CD4-positive, alpha-beta memory T cell (primary cell): ENCODE measurements at regions not wholly inside any gene's neighbourhood (a gene's known extent, or its start where the extent isn't known, plus 50 kb on each side); places are given as distances from the start of the nearest gene placed in this dataset.

ENCODE experiments used
- CTCF ChIA-PET: fragments of 350-600 bp; sonication (Branson Sonifier 250); formaldehyde crosslinking; loops from one replicate; lab custom pipeline; 2021; ENCODE audit warnings: inconsistent platforms; ENCODE audit not compliant: partially characterized antibody; lab: Charles Lee
- POLR2A ChIA-PET: fragments of 350-600 bp; sonication (Branson Sonifier 250); formaldehyde crosslinking; loops from one replicate; lab custom pipeline; 2021; ENCODE audit not compliant: partially characterized antibody; lab: Charles Lee
- DNase-seq, 5 donors: peaks; one replicate each; pipeline versions ENCODE4 v3.0.0 to v3.0.0-alpha.2; 2020 to 2022; ENCODE audit warnings: mixed read lengths in 1 of 5
- H3K27ac ChIP-seq: one replicate; pipeline ENCODE4 v1.7.0; 2013; ENCODE audit warnings: low read depth, low read length
- H3K27me3 ChIP-seq: 2 replicates; pipeline ENCODE4 v1.7.0; 2013; ENCODE audit warnings: mild to moderate bottlenecking, low read length, moderate library complexity; ENCODE audit not compliant: insufficient read depth
- H3K36me3 ChIP-seq: 2 replicates; pipeline ENCODE4 v1.7.0; 2013; ENCODE audit warnings: mild to moderate bottlenecking, low read length, moderate library complexity; ENCODE audit not compliant: insufficient read depth
- H3K4me1 ChIP-seq: 2 replicates; pipeline ENCODE4 v1.7.0; 2013; ENCODE audit warnings: mild to moderate bottlenecking, low read length, moderate library complexity; ENCODE audit not compliant: insufficient read depth
- H3K4me3 ChIP-seq, 2 donors: one replicate each; pipeline ENCODE4 v1.7.0; 2013; ENCODE audit warnings: low read length in 2 of 2, mild to moderate bottlenecking in 1 of 2
- H3K9me3 ChIP-seq, 2 donors: one replicate each; pipeline ENCODE4 v1.7.0; 2013; ENCODE audit warnings: low read length in 2 of 2, control low read depth in 1 of 2; ENCODE audit not compliant: control insufficient read depth in 1 of 2
- H3K27ac Mint-ChIP-seq, 7 donors: one replicate each; pipeline ENCODE4 v1.8.0; 2020 to 2021; ENCODE audit warnings: mixed read lengths in 7 of 7, mild to moderate bottlenecking in 6 of 7, inconsistent platforms in 3 of 7, moderate library complexity in 3 of 7
- H3K27me3 Mint-ChIP-seq, 2 donors: one replicate each; pipeline ENCODE4 v1.8.0; 2020 to 2021; ENCODE audit warnings: mixed read lengths in 2 of 2
- H3K36me3 Mint-ChIP-seq, 2 donors: one replicate each; pipeline ENCODE4 v1.8.0; 2020 to 2021; ENCODE audit warnings: mixed read lengths in 2 of 2, inconsistent platforms in 1 of 2, mild to moderate bottlenecking in 1 of 2
- H3K4me1 Mint-ChIP-seq, 4 donors: one replicate each; pipeline ENCODE4 v1.8.0; 2020 to 2021; ENCODE audit warnings: mixed read lengths in 4 of 4, mild to moderate bottlenecking in 1 of 4
- H3K4me3 Mint-ChIP-seq, 8 donors: one replicate each; pipeline ENCODE4 v1.8.0; 2020 to 2021; ENCODE audit warnings: mixed read lengths in 8 of 8, mild to moderate bottlenecking in 7 of 8, moderate library complexity in 6 of 8, inconsistent platforms in 3 of 8
- H3K9me3 Mint-ChIP-seq, 8 donors: one replicate each; pipeline ENCODE4 v1.8.0; 2020 to 2021; ENCODE audit warnings: mixed read lengths in 8 of 8, mild to moderate bottlenecking in 5 of 8, inconsistent platforms in 3 of 8, moderate library complexity in 1 of 8
- intact Hi-C: fragments of 100-400 bp; cut with micrococcal nuclease; formaldehyde crosslinking; loops from one replicate; pipeline ENCODE4 v1.15.1; 2023

DNA sequence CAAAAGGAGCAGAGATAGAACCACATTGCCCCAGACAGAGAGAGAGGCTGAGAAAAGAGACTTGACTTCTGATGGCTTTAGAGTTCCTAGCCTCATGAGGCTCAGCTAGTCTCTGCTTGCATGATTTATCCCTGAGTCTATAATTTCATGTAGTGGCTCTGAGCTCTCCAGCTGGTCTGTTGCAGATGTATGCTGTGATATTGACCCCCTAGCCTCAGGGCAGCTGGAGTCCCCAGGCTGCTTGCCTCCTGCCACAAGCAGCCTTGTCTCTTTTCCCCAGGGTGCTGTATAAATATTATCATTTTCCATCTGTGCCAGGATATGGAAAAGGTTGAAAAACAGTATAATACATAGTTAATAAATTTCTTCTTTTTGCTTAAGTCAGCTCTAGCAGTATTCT is 467.6 kb upstream of the CWC22 start:
- Histone ChIP-seq H3K4me3 (no peak overlapping the region), H3K27ac (no peak overlapping the region), H3K9me3 (no peaks in the 10 kb centered on the region), H3K4me1 (no peaks in the 10 kb centered on the region), H3K36me3 (no peaks in the 10 kb centered on the region), H3K27me3 (no peaks in the 10 kb centered on the region)
- ChIA-PET POLR2A (no interaction called here), CTCF (no interaction called here)
- Mint-ChIP-seq H3K4me3 (no peak overlapping the region), H3K9me3 (no peaks in the 10 kb centered on the region), H3K27me3 (no peaks in the 10 kb centered on the region), H3K27ac (no peak overlapping the region), H3K4me1 (no peaks in the 10 kb centered on the region), H3K36me3 (no peaks in the 10 kb centered on the region)
- intact Hi-C loops = no loop called here
- DNase-seq = no peak

- intact Hi-C loops = no loop called here
- Mint-ChIP-seq H3K27me3 (no peaks in the 10 kb centered on the region), H3K36me3 (no peaks in the 10 kb centered on the region), H3K4me3 (no peak overlapping the region), H3K4me1 (no peaks in the 10 kb centered on the region), H3K9me3 (peaks cover 0 to 3% (median 0%) of the 10 kb centered on the region in 8 donors), H3K27ac (no peak overlapping the region)
- no peaks in the 10 kb centered on the region for H3K36me3 ChIP-seq
- CTCF ChIA-PET = no interaction called here
- no peaks in the 10 kb centered on the region for H3K27me3 ChIP-seq
- no peak overlapping the region for H3K27ac ChIP-seq
- no peak for DNase-seq
- H3K4me3 ChIP-seq = no peak overlapping the region
- H3K4me1 ChIP-seq = no peaks in the 10 kb centered on the region
- POLR2A ChIA-PET = no interaction called here
- H3K9me3 ChIP-seq = no peaks in the 10 kb centered on the region
Measured at GRCh38 chr2:180473456-180473855, 466.4 kb upstream of the CWC22 start.

GRCh38 chr2:180472133-180472532 is 465.0 kb upstream of the CWC22 start:
- Histone ChIP-seq H3K4me3 (no peak overlapping the region), H3K27me3 (no peaks in the 10 kb centered on the region), H3K4me1 (no peaks in the 10 kb centered on the region), H3K36me3 (no peaks in the 10 kb centered on the region), H3K27ac (no peak overlapping the region), H3K9me3 (no peaks in the 10 kb centered on the region)
- DNase-seq = no peak
- Mint-ChIP-seq H3K27ac (no peak overlapping the region), H3K4me3 (no peak overlapping the region), H3K27me3 (no peaks in the 10 kb centered on the region), H3K36me3 (no peaks in the 10 kb centered on the region), H3K9me3 (peaks cover 0 to 5% (median 2%) of the 10 kb centered on the region in 8 donors), H3K4me1 (no peaks in the 10 kb centered on the region)
- intact Hi-C loops = no loop called here
- ChIA-PET POLR2A (no interaction called here), CTCF (no interaction called here)

GRCh38 chr2:180463608-180464007 is 456.5 kb upstream of the CWC22 start:
- H3K27me3 Mint-ChIP-seq = peaks cover 0 to 1% of the 10 kb centered on the region in 2 donors
- H3K27ac Mint-ChIP-seq = no peak overlapping the region
- H3K36me3 ChIP-seq = no peaks in the 10 kb centered on the region
- H3K4me1 ChIP-seq = no peaks in the 10 kb centered on the region
- DNase-seq = no peak
- no peaks in the 10 kb centered on the region for H3K9me3 ChIP-seq
- ChIA-PET POLR2A (no interaction called here), CTCF (no interaction called here)
- H3K4me3 ChIP-seq = no peak overlapping the region
- no peaks in the 10 kb centered on the region for H3K27me3 ChIP-seq
- H3K36me3 Mint-ChIP-seq = no peaks in the 10 kb centered on the region
- no peak overlapping the region for H3K27ac ChIP-seq
- no peak overlapping the region for H3K4me3 Mint-ChIP-seq
- peaks cover 0 to 3% (median 1%) of the 10 kb centered on the region in 8 donors for H3K9me3 Mint-ChIP-seq
- no peaks in the 10 kb centered on the region for H3K4me1 Mint-ChIP-seq
- intact Hi-C loops = no loop called here

DNA sequence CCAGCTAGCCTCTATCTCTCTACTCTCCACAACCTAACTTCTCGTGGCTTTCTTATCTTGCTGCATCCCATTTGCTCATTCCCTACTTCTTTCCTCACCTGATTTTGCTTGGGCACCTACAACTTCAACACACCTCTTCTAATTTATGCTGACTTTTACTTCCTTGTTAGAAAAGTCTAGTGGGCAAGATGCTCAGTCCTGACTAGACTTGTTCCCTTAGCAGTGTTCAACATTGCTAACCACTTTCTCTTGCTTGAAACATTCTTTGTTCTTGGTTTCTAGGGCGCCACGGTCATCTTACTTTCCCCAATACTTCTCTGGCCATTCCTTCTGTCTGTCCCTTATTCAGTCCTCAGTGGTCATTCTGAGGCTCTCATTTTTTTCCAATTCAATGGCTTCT is 454.7 kb upstream of the CWC22 start:
- H3K36me3 ChIP-seq = no peaks in the 10 kb centered on the region
- ChIA-PET CTCF (no interaction called here), POLR2A (no interaction called here)
- H3K4me3 Mint-ChIP-seq = no peak overlapping the region
- H3K27ac Mint-ChIP-seq = no peak overlapping the region
- no peak overlapping the region for H3K27ac ChIP-seq
- intact Hi-C loops = no loop called here
- H3K36me3 Mint-ChIP-seq = no peaks in the 10 kb centered on the region
- H3K9me3 ChIP-seq = no peaks in the 10 kb centered on the region
- DNase-seq = no peak
- peaks cover 0 to 1% of the 10 kb centered on the region in 2 donors for H3K27me3 Mint-ChIP-seq
- no peaks in the 10 kb centered on the region for H3K4me1 Mint-ChIP-seq
- H3K4me3 ChIP-seq = no peak overlapping the region
- H3K27me3 ChIP-seq = no peaks in the 10 kb centered on the region
- H3K9me3 Mint-ChIP-seq = no peaks in the 10 kb centered on the region
- no peaks in the 10 kb centered on the region for H3K4me1 ChIP-seq

DNA sequence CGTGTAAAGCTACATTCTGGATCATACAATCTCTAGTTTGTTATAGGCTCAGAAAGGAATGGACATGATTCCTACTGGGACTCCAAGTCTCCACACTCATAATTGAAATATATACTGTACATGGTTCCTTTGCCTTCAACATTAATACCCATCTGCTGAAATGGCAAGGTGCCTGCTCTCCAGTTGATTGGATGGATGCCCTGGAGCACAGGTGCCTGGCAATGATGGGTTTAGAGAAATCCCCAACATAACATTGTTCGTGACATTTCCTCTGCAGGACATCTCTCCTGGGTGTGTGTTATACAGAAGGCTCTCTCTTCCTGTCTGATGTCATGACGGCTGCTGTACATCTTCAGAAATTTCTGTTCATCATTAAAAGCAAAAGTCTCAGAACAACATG is 449.7 kb upstream of the CWC22 start:
- no peak for DNase-seq
- H3K27me3 ChIP-seq = no peaks in the 10 kb centered on the region
- H3K4me3 Mint-ChIP-seq = no peak overlapping the region
- no peaks in the 10 kb centered on the region for H3K4me1 Mint-ChIP-seq
- H3K9me3 ChIP-seq = no peaks in the 10 kb centered on the region
- H3K27me3 Mint-ChIP-seq = no peaks in the 10 kb centered on the region
- H3K9me3 Mint-ChIP-seq = no peaks in the 10 kb centered on the region
- ChIA-PET POLR2A (no interaction called here), CTCF (no interaction called here)
- H3K36me3 ChIP-seq = no peaks in the 10 kb centered on the region
- intact Hi-C loops = no loop called here
- no peak overlapping the region for H3K4me3 ChIP-seq
- no peak overlapping the region for H3K27ac ChIP-seq
- H3K36me3 Mint-ChIP-seq = no peaks in the 10 kb centered on the region
- H3K4me1 ChIP-seq = no peaks in the 10 kb centered on the region
- H3K27ac Mint-ChIP-seq = no peak overlapping the region

GRCh38 chr2:180450841-180451240 is 443.7 kb upstream of the CWC22 start:
- no peaks in the 10 kb centered on the region for H3K4me1 ChIP-seq
- intact Hi-C loops = no loop called here
- ChIA-PET CTCF (no interaction called here), POLR2A (no interaction called here)
- no peak for DNase-seq
- H3K4me3 ChIP-seq = no peak overlapping the region
- no peaks in the 10 kb centered on the region for H3K27me3 Mint-ChIP-seq
- no peaks in the 10 kb centered on the region for H3K27me3 ChIP-seq
- no peaks in the 10 kb centered on the region for H3K36me3 Mint-ChIP-seq
- no peaks in the 10 kb centered on the region for H3K9me3 ChIP-seq
- H3K27ac ChIP-seq = no peak overlapping the region
- H3K4me1 Mint-ChIP-seq = no peaks in the 10 kb centered on the region
- H3K4me3 Mint-ChIP-seq = no peak overlapping the region
- H3K36me3 ChIP-seq = no peaks in the 10 kb centered on the region
- H3K27ac Mint-ChIP-seq = no peak overlapping the region
- H3K9me3 Mint-ChIP-seq = peaks cover 0 to 4% (median 0%) of the 10 kb centered on the region in 8 donors
